GM12878 (cell line): ENCODE measurements at regions not wholly inside any gene's neighbourhood (a gene's known extent, or its start where the extent isn't known, plus 50 kb on each side); places are given as distances from the start of the nearest gene placed in this dataset.

Experiments used
- ATAC-seq: fragments of 200-7000 bp; cut with Tn5 transposase; 3 replicates; pipeline ENCODE4 v1.9.1; 2020; ENCODE audit warnings: mild to moderate bottlenecking, moderate library complexity
- BruUV-seq: library from RNA; stranded (reverse); fragments of 400-500 nt; replicated peaks from 2 replicates; lab custom pipeline; 2021; lab: Mats Ljungman, UMichigan
- CTCF ChIA-PET: fragments of 300-600 bp; sonication (Branson Sonifier 250); formaldehyde crosslinking; extraction: SDS; loops from one replicate; lab custom pipeline; 2021; ENCODE audit warnings: inconsistent platforms; lab: Yijun Ruan, JAX
- POLR2A ChIA-PET: fragments of 350-600 bp; formaldehyde crosslinking; extraction: SDS; loops from one replicate; lab custom pipeline; 2021; ENCODE audit warnings: inconsistent platforms; lab: Charles Lee
- RAD21 ChIA-PET: fragments of 300-600 bp; sonication (Branson Sonifier 250); formaldehyde crosslinking; loops from one replicate; lab custom pipeline; 2023; ENCODE audit warnings: antibody characterized with exemption; ENCODE audit not compliant: unreplicated experiment; lab: Charles Lee
- SMC1A ChIA-PET: fragments of 300-600 bp; sonication (Branson Sonifier 250); formaldehyde crosslinking; loops from one replicate; lab custom pipeline; 2023; ENCODE audit not compliant: unreplicated experiment, uncharacterized antibody; lab: Charles Lee
- DNase-seq: peaks from one replicate; pipeline ENCODE4 v3.0.0-alpha.2; 2011; ENCODE audit warnings: low read depth, low spot score
- FAIRE-seq: peaks from 3 replicates; lab custom pipeline; 2011; peaks lifted over from hg19 to GRCh38; lab: Jason Lieb, UNC
- H2AFZ ChIP-seq: 2 replicates; pipeline ENCODE4 v1.6.0; 2011; ENCODE audit warnings: low read depth, low read length, control low read depth; ENCODE audit not compliant: control insufficient read depth
- H3K27ac ChIP-seq: 2 replicates; pipeline ENCODE4 v1.5.1; 2011; ENCODE audit warnings: control low read depth; ENCODE audit not compliant: control insufficient read depth, insufficient read depth
- H3K27me3 ChIP-seq, 2 experiments: replicated peaks in 1 of 2; 2 replicates each; pipeline versions ENCODE4 v1.6.0 to v1.6.1; 2011; ENCODE audit warnings: low read length in 1 of 2; ENCODE audit not compliant: control insufficient read depth in 2 of 2, insufficient read depth in 2 of 2
- H3K36me3 ChIP-seq, 2 experiments: 2 replicates each; pipeline ENCODE4 v1.5.1; 2011; ENCODE audit warnings: low read length in 1 of 2; ENCODE audit not compliant: control insufficient read depth in 2 of 2, insufficient read depth in 2 of 2
- H3K4me1 ChIP-seq: 2 replicates; pipeline ENCODE4 v1.6.1; 2011; ENCODE audit warnings: mild to moderate bottlenecking, low read length, moderate library complexity, mixed read lengths; ENCODE audit not compliant: control insufficient read depth, insufficient read depth
- H3K4me2 ChIP-seq: 2 replicates; pipeline ENCODE4 v1.6.0; 2011; ENCODE audit warnings: control low read depth; ENCODE audit not compliant: control insufficient read depth, insufficient read depth
- H3K4me3 ChIP-seq: fragments of 200-600 bp; sonication (generic); 2 replicates; pipeline ENCODE4 v1.5.1; 2016
- H3K79me2 ChIP-seq: 2 replicates; pipeline ENCODE4 v1.6.0; 2011; ENCODE audit warnings: low read length; ENCODE audit not compliant: control insufficient read depth, insufficient read depth
- H3K9ac ChIP-seq: 2 replicates; pipeline ENCODE4 v1.8.0; 2011; ENCODE audit warnings: low read length, control low read depth, mixed read lengths; ENCODE audit not compliant: control insufficient read depth, insufficient read depth
- H3K9me3 ChIP-seq: replicated peaks from 3 replicates; pipeline ENCODE4 v1.5.1; 2011; ENCODE audit warnings: mild to moderate bottlenecking, low read length; ENCODE audit not compliant: control insufficient read depth, insufficient read depth
- H4K20me1 ChIP-seq: 2 replicates; pipeline ENCODE4 v1.6.0; 2011; ENCODE audit not compliant: control insufficient read depth, insufficient read depth
- CBX3 ChIP-seq: fragments of 200-600 bp; sonication (generic); IDR thresholded peaks from 2 replicates; pipeline ENCODE4 v1.6.1; 2016; ENCODE audit warnings: low read depth, borderline replicate concordance
- EGR1 ChIP-seq, 2 experiments: IDR thresholded peaks; 1 replicate in 1 of 2; 2 replicates in 1 of 2; pipeline ENCODE4 v1.6.1; 2011 to 2012; ENCODE audit warnings: low read depth in 2 of 2, low read length in 2 of 2, borderline replicate concordance in 1 of 2, mild to moderate bottlenecking in 1 of 2, moderate library complexity in 1 of 2
- FOXM1 ChIP-seq: IDR thresholded peaks from 2 replicates; pipeline ENCODE4 v1.6.1; 2012; ENCODE audit warnings: low read depth, mild to moderate bottlenecking, inconsistent platforms, low read length, moderate library complexity
- HDAC6 ChIP-seq: fragments of 200-600 bp; sonication (generic); IDR thresholded peaks from one replicate; pipeline ENCODE4 v1.8.0; 2017; ENCODE audit warnings: antibody characterized with exemption; ENCODE audit not compliant: unreplicated experiment
- IKZF1 ChIP-seq: fragments of 450-650 bp; conservative IDR thresholded peaks from 2 replicates; pipeline ENCODE4 v1.6.1; 2017; ENCODE audit warnings: antibody characterized with exemption, mild to moderate bottlenecking
- IRF4 ChIP-seq: IDR thresholded peaks from 2 replicates; pipeline ENCODE4 v1.6.1; 2011; ENCODE audit warnings: low read depth, low read length
- KLF5 ChIP-seq: fragments of 450-650 bp; IDR thresholded peaks from 2 replicates; pipeline ENCODE4 v1.6.1; 2014; ENCODE audit warnings: mild to moderate bottlenecking; ENCODE audit not compliant: partially characterized antibody
- PAX5 ChIP-seq: IDR thresholded peaks from 2 replicates; pipeline ENCODE4 v1.6.1; 2011; ENCODE audit warnings: low read depth, low read length, borderline replicate concordance
- POLR2A ChIP-seq: IDR thresholded peaks from 2 replicates; pipeline ENCODE4 v1.6.1; 2011; ENCODE audit warnings: low read depth, mild to moderate bottlenecking, low read length
- SMC3 ChIP-seq: IDR thresholded peaks from 2 replicates; pipeline ENCODE4 v1.6.1; 2011; ENCODE audit warnings: low read length, improper control_type of control experiment, borderline replicate concordance
- STAT1 ChIP-seq: fragments of 450-650 bp; conservative IDR thresholded peaks from 2 replicates; pipeline ENCODE4 v1.6.1; 2014; ENCODE audit warnings: antibody characterized with exemption, mild to moderate bottlenecking
- TAF1 ChIP-seq: IDR thresholded peaks from 2 replicates; pipeline ENCODE4 v1.6.1; 2011; ENCODE audit warnings: mild to moderate bottlenecking, low read depth, low read length, borderline replicate concordance
- TARDBP ChIP-seq: IDR thresholded peaks from 2 replicates; pipeline ENCODE4 v1.6.1; 2016; ENCODE audit warnings: borderline replicate concordance
- YBX1 ChIP-seq: fragments of 450-650 bp; IDR thresholded peaks from 2 replicates; pipeline ENCODE4 v1.6.1; 2016; ENCODE audit warnings: antibody characterized with exemption
- YY1 ChIP-seq: IDR thresholded peaks from 2 replicates; pipeline ENCODE4 v1.6.1; 2011; ENCODE audit warnings: low read depth, mild to moderate bottlenecking, low read length
- WGBS: methylation state at CpG from one replicate; pipeline ENCODE4 v1.1.6; 2016; ENCODE audit warnings: low lambda C conversion rate; ENCODE audit not compliant: insufficient replicate concordance, insufficient coverage; ENCODE audit errors: missing lambda C conversion rate; 5-methylcytosine and 5-hydroxymethylcytosine counted together
- in situ Hi-C: fragments of 300-500 bp; cut with MboI; formaldehyde crosslinking; loops from 9 replicates; pipeline ENCODE4 v1.14.3; 2018; ENCODE audit warnings: mixed read lengths
- intact Hi-C: fragments of 100-400 bp; cut with micrococcal nuclease; formaldehyde crosslinking; loops from one replicate; pipeline ENCODE4 v1.14.2; 2022; ENCODE audit not compliant: unreplicated experiment

DNA sequence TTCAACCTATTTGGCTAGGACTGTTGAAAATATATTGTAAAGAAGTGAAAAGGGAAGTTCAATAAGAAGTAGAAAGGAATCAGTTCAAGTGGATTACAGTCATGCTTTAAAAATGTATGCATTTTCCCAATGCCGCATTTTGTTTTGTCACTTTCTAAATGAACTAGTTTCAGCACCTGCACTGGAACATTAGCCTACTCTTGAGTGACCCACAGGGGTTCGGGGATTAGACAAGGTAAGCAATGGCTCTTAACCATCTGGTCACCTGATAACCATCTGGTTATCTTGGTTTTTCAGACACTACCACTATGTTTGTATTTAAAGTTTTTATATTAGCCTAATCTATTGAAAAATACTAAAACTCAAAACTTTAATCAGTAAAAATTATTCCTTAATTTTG, 97.6 kb downstream of the CD164 start:
- Histone ChIP-seq H3K36me3 (no peaks in the 10 kb centered on the region), H3K4me2 (no peak overlapping the region), H3K9me3 (no peaks in the 10 kb centered on the region), H3K4me3 (no peak overlapping the region), H2AFZ (no peak overlapping the region), H3K9ac (no peak overlapping the region), H4K20me1 (no peaks in the 10 kb centered on the region), H3K4me1 (no peaks in the 10 kb centered on the region), H3K27ac (no peak overlapping the region), H3K27me3 (peaks cover 2 to 4% of the 10 kb centered on the region in 2 experiments; a peak in 3 of 4 replicates), H3K79me2 (no peaks in the 10 kb centered on the region)
- ATAC-seq (no peak), DNase-seq (no peak), FAIRE-seq (no peak)
- 47% methylated on average over 2 of the region's 2 CpGs for WGBS
- intact Hi-C loops (no loop called here), in situ Hi-C loops (no loop called here)
- TF ChIP-seq YBX1 (no peak), HDAC6 (no peak), POLR2A (no peak), IKZF1 (no peak), YY1 (no peak), STAT1 (no peak), EGR1 (IDR thresholded peaks at IDR 0.05; ENCODE audit: borderline replicate concordance in 1 of 2, low read depth in 2 of 2, low read length in 2 of 2) (no peak), TAF1 (no peak), IRF4 (no peak), PAX5 (no peak), CBX3 (no peak), SMC3 (no peak), FOXM1 (no peak), KLF5 (no peak), TARDBP (no peak)
- ChIA-PET POLR2A (no interaction called here), SMC1A (no interaction called here), CTCF (no interaction called here), RAD21 (no interaction called here)
- BruUV-seq = no TSS peak
